Right lobe of liver (tissue), 4 donors: ENCODE measurements at regions not wholly inside any gene's neighbourhood (a gene's known extent, or its start where the extent isn't known, plus 50 kb on each side); places are given as distances from the start of the nearest gene placed in this dataset.

Source experiments
- POLR2A ChIP-seq: fragments of 450-650 bp; IDR thresholded peaks from one replicate; pipeline ENCODE4 v1.6.1; 2017; ENCODE audit warnings: antibody characterized with exemption, mild to moderate bottlenecking
- TF ChIP-seq, protein P1 (sequence below), 4 donors: fragments of 200-600 bp in 3 of 4; fragments of 450-650 bp in 1 of 4; IDR thresholded peaks; one replicate each; pipeline versions ENCODE4 v1.5.1 to v1.8.0; 2016 to 2022; ENCODE audit warnings: antibody characterized with exemption in 4 of 4, mild to moderate bottlenecking in 2 of 4
- donor health status: DM: no; HTN: no; CAD: no.
- donor health status: DM: no; HTN: no; CAD: no.
- donor health status: DM: no; HTN: yes; CAD: no.

DNA sequence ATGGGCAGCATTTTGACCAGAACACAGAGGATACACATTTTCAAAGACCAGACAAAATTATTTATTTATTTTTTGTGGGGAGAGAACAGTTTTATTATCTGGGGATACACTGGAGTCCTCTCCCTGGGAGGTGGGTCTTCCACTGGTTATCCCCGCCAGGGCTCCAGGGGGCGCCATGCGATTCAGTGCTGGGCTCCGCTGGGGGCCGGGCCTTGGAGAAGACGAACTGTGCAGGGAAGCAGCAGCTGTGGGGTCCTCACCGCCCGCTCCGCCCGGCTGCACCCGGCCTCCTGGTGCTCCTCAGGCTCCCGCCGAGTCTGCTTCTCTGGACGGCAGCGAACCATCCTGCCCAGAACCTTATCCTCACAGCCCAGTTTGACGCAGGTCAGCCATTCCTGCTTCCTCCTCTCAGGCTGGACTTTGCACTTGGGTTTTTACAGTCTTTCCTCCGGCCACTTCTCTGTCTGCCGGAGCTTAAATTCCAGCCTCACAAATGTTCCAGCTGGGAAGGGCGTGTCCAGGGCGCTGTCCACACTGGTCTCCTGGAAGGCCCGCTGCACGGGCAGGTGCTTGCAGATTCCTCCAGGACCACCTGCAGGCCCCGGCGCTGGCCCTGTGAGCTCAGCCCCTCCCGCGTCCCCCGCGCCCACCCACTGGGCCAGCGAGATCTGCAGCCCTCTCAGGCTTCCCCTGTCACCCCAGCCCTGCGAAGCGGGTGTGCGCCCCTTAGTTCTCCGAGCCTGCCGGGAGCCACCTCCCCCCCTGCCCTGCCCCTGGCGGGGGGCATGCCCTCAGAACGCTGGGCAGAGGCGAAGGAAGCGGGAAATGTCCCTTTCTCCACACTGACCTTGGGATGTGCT is 1830.0 kb upstream of the DEFB115 start:
- TF ChIP-seq POLR2A, result no peak
- TF ChIP-seq, protein P1, sequence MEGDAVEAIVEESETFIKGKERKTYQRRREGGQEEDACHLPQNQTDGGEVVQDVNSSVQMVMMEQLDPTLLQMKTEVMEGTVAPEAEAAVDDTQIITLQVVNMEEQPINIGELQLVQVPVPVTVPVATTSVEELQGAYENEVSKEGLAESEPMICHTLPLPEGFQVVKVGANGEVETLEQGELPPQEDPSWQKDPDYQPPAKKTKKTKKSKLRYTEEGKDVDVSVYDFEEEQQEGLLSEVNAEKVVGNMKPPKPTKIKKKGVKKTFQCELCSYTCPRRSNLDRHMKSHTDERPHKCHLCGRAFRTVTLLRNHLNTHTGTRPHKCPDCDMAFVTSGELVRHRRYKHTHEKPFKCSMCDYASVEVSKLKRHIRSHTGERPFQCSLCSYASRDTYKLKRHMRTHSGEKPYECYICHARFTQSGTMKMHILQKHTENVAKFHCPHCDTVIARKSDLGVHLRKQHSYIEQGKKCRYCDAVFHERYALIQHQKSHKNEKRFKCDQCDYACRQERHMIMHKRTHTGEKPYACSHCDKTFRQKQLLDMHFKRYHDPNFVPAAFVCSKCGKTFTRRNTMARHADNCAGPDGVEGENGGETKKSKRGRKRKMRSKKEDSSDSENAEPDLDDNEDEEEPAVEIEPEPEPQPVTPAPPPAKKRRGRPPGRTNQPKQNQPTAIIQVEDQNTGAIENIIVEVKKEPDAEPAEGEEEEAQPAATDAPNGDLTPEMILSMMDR (IDR thresholded peaks at IDR 0.05), result no peak
